OCI-LY7 (cell line): ENCODE measurements at regions not wholly inside any gene's neighbourhood (a gene's known extent, or its start where the extent isn't known, plus 50 kb on each side); places are given as distances from the start of the nearest gene placed in this dataset.

Source experiments
- BruUV-seq: library from RNA; stranded (reverse); fragments of 400-500 nt; replicated peaks from 2 replicates; lab custom pipeline; 2021; lab: Mats Ljungman, UMichigan
- CTCF ChIA-PET: fragments of 300-600 bp; sonication (Branson Sonifier 250); formaldehyde crosslinking; loops from one replicate; lab custom pipeline; 2022; ENCODE audit warnings: antibody characterized with exemption; ENCODE audit not compliant: unreplicated experiment; lab: Charles Lee
- POLR2A ChIA-PET: fragments of 300-600 bp; sonication (Branson Sonifier 250); formaldehyde crosslinking; loops from one replicate; lab custom pipeline; 2022; ENCODE audit warnings: antibody characterized with exemption; lab: Charles Lee
- DNase-seq: peaks from one replicate; pipeline ENCODE4 v3.0.0-alpha.2; 2015; ENCODE audit warnings: low spot score
- H2AFZ ChIP-seq: fragments of 200-600 bp; sonication (generic), shearing (Covaris generic); 2 replicates; pipeline ENCODE4 v1.6.1; 2014; ENCODE audit warnings: mild to moderate bottlenecking, antibody characterized with exemption, low read length, moderate library complexity
- H3K27ac ChIP-seq: fragments of 200-600 bp; sonication (generic); 2 replicates; pipeline ENCODE4 v1.5.1; 2014; ENCODE audit warnings: mixed run types, low read depth, mild to moderate bottlenecking, moderate library complexity, low read length, inconsistent platforms; ENCODE audit not compliant: poor library complexity, severe bottlenecking
- H3K36me3 ChIP-seq: fragments of 200-600 bp; sonication (generic); 2 replicates; pipeline ENCODE4 v1.6.1; 2014; ENCODE audit warnings: mild to moderate bottlenecking, antibody characterized with exemption, low read length, moderate library complexity, mixed read lengths; ENCODE audit not compliant: insufficient read depth
- H3K4me1 ChIP-seq: fragments of 200-600 bp; sonication (generic); 2 replicates; pipeline ENCODE4 v1.5.1; 2014; ENCODE audit warnings: mild to moderate bottlenecking, low read length; ENCODE audit not compliant: insufficient read depth, poor library complexity, severe bottlenecking
- H3K4me2 ChIP-seq: fragments of 200-600 bp; sonication (generic); 2 replicates; pipeline ENCODE4 v1.6.1; 2014; ENCODE audit warnings: mild to moderate bottlenecking, low read length
- H3K4me3 ChIP-seq: fragments of 200-600 bp; sonication (generic); 2 replicates; pipeline ENCODE4 v1.5.1; 2014; ENCODE audit warnings: mild to moderate bottlenecking, low read depth, low read length; ENCODE audit not compliant: poor library complexity, severe bottlenecking
- H3K79me2 ChIP-seq: fragments of 200-600 bp; sonication (generic); 2 replicates; pipeline ENCODE4 v1.6.1; 2016; ENCODE audit warnings: low read depth, mild to moderate bottlenecking, low read length, moderate library complexity, mixed read lengths; ENCODE audit not compliant: insufficient read depth
- H3K9me2 ChIP-seq: fragments of 200-600 bp; sonication (generic); 2 replicates; pipeline ENCODE4 v1.6.1; 2016; ENCODE audit warnings: mild to moderate bottlenecking, low read length, mixed read lengths; ENCODE audit not compliant: insufficient read depth
- H3K9me3 ChIP-seq: fragments of 200-600 bp; sonication (generic); 2 replicates; pipeline ENCODE4 v1.6.1; 2014; ENCODE audit warnings: mild to moderate bottlenecking, mixed run types, low read length, mixed read lengths
- H4K20me1 ChIP-seq: fragments of 200-600 bp; sonication (generic); 2 replicates; pipeline ENCODE4 v1.6.1; 2014; ENCODE audit warnings: mild to moderate bottlenecking, antibody characterized with exemption, low read length, moderate library complexity, mixed read lengths; ENCODE audit not compliant: insufficient read depth
- CTCF ChIP-seq: fragments of 200-600 bp; sonication (generic); conservative IDR thresholded peaks from 2 replicates; pipeline ENCODE4 v1.5.1; 2014; ENCODE audit warnings: mild to moderate bottlenecking, antibody characterized with exemption, low read length, moderate library complexity, mixed read lengths
- EZH2phosphoT487 ChIP-seq: fragments of 200-600 bp; sonication (generic); IDR thresholded peaks from 2 replicates; pipeline ENCODE4 v1.6.1; 2018; ENCODE audit warnings: low read depth, borderline replicate concordance, mild to moderate bottlenecking, mixed run types, antibody characterized with exemption, low read length, moderate library complexity, mixed read lengths
- intact Hi-C: fragments of 100-400 bp; cut with micrococcal nuclease; formaldehyde crosslinking; loops from one replicate; pipeline ENCODE4 v1.10.0; 2022; ENCODE audit not compliant: unreplicated experiment

GRCh38 chr2:238964544-238965067 is 116.7 kb downstream of the TWIST2 start:
- H3K4me1 ChIP-seq, result no peaks in the 10 kb centered on the region
- CTCF ChIA-PET, result no interaction called here
- intact Hi-C loops, result no loop called here

GRCh38 chr2:238965371-238966071 is 117.6 kb downstream of the TWIST2 start:
- Histone ChIP-seq H3K27ac (no peak overlapping the region), H3K9me2 (no peaks in the 10 kb centered on the region), H3K79me2 (no peaks in the 10 kb centered on the region), H3K36me3 (no peaks in the 10 kb centered on the region), H3K4me2 (no peak overlapping the region), H3K4me3 (no peak overlapping the region), H3K4me1 (no peaks in the 10 kb centered on the region), H3K9me3 (no peaks in the 10 kb centered on the region), H4K20me1 (no peaks in the 10 kb centered on the region), H2AFZ (no peak overlapping the region)
- no peak for DNase-seq
- no TSS peak for BruUV-seq
- intact Hi-C loops, result no loop called here
- ChIA-PET CTCF (no interaction called here), POLR2A (interaction anchor here (0.6 kb wide), 1 partner anchor 16 kb away, joined by 3 read pairs; no protein-coding TSS in a partner anchor)
- TF ChIP-seq CTCF (no peak), EZH2phosphoT487 (no peak)

More at GRCh38 chr2:238964544-238965067, 116.7 kb downstream of the TWIST2 start:
- Histone ChIP-seq H2AFZ (no peak overlapping the region), H4K20me1 (no peaks in the 10 kb centered on the region), H3K4me2 (no peak overlapping the region), H3K36me3 (no peaks in the 10 kb centered on the region), H3K27ac (no peak overlapping the region), H3K9me3 (no peaks in the 10 kb centered on the region), H3K4me3 (no peak overlapping the region), H3K9me2 (no peaks in the 10 kb centered on the region), H3K79me2 (no peaks in the 10 kb centered on the region)
- no peak for DNase-seq
- POLR2A ChIA-PET, result no interaction called here
- TF ChIP-seq CTCF, result no peak
- no TSS peak for BruUV-seq
